CD4-positive, alpha-beta T cell (primary cell): ENCODE measurements at regions not wholly inside any gene's neighbourhood (a gene's known extent, or its start where the extent isn't known, plus 50 kb on each side); places are given as distances from the start of the nearest gene placed in this dataset.

ENCODE experiments used
- ATAC-seq: fragments of 200-7000 bp; cut with Tn5 transposase; one replicate; pipeline ENCODE4 v1.10.0; 2022; ENCODE audit warnings: mild to moderate bottlenecking; ENCODE audit not compliant: poor library complexity
- CTCF ChIA-PET: fragments of 350-600 bp; sonication (Branson Sonifier 250); formaldehyde crosslinking; loops from one replicate; lab custom pipeline; 2021; ENCODE audit warnings: antibody characterized with exemption, inconsistent platforms; lab: Charles Lee
- POLR2A ChIA-PET: fragments of 350-600 bp; sonication (Branson Sonifier 250); formaldehyde crosslinking; loops from one replicate; lab custom pipeline; 2021; ENCODE audit warnings: antibody characterized with exemption, inconsistent platforms; lab: Charles Lee
- DNase-seq, 14 experiments: peaks; one replicate each; pipeline ENCODE4 v3.0.0-alpha.2; 2013 to 2020; ENCODE audit warnings: mixed read lengths in 2 of 14
- H3K27ac ChIP-seq, 2 donors: one replicate each; pipeline versions ENCODE4 v1.5.1 to v1.7.0; 2013; ENCODE audit warnings: low read length in 2 of 2, low read depth in 1 of 2, mild to moderate bottlenecking in 1 of 2
- H3K27me3 ChIP-seq, 2 experiments: 1 replicate in 1 of 2; 2 replicates in 1 of 2; pipeline versions ENCODE4 v1.6.1 to v1.7.0; 2013; ENCODE audit warnings: low read length in 2 of 2, control low read depth in 1 of 2, mild to moderate bottlenecking in 1 of 2, moderate library complexity in 1 of 2; ENCODE audit not compliant: insufficient read depth in 2 of 2, control insufficient read depth in 1 of 2
- H3K36me3 ChIP-seq: one replicate; pipeline ENCODE4 v1.6.1; 2013; ENCODE audit warnings: low read length, control low read depth; ENCODE audit not compliant: insufficient read depth
- H3K4me1 ChIP-seq: one replicate; pipeline ENCODE4 v1.6.1; 2013; ENCODE audit warnings: low read length, control low read depth; ENCODE audit not compliant: insufficient read depth
- H3K4me3 ChIP-seq: one replicate; pipeline ENCODE4 v1.5.1; 2013; ENCODE audit warnings: mild to moderate bottlenecking, low read length, moderate library complexity
- H3K9me3 ChIP-seq, 2 experiments: 1 replicate in 1 of 2; 2 replicates in 1 of 2; pipeline versions ENCODE4 v1.6.1 to v1.7.0; 2013; ENCODE audit warnings: low read length in 2 of 2, mild to moderate bottlenecking in 2 of 2, control low read depth in 1 of 2, moderate library complexity in 1 of 2; ENCODE audit not compliant: control insufficient read depth in 1 of 2, insufficient read depth in 1 of 2
- H3K27ac Mint-ChIP-seq: one replicate; pipeline ENCODE4 v1.8.0; 2020; ENCODE audit warnings: mixed read lengths
- H3K27me3 Mint-ChIP-seq: one replicate; pipeline ENCODE4 v1.8.0; 2021; ENCODE audit warnings: mixed read lengths
- H3K36me3 Mint-ChIP-seq: one replicate; pipeline ENCODE4 v1.8.0; 2021; ENCODE audit warnings: low read depth, mixed read lengths
- H3K4me1 Mint-ChIP-seq: one replicate; pipeline ENCODE4 v1.8.0; 2021; ENCODE audit warnings: low read depth, mixed read lengths
- H3K4me3 Mint-ChIP-seq: one replicate; pipeline ENCODE4 v1.8.0; 2020; ENCODE audit warnings: mild to moderate bottlenecking, mixed read lengths
- H3K9me3 Mint-ChIP-seq: one replicate; pipeline ENCODE4 v1.8.0; 2020; ENCODE audit warnings: mixed read lengths
- CTCF ChIP-seq: fragments of 200-600 bp; IDR thresholded peaks from one replicate; pipeline ENCODE4 v1.8.0; 2022; ENCODE audit warnings: antibody characterized with exemption, mild to moderate bottlenecking
- intact Hi-C, 2 experiments: fragments of 100-400 bp; cut with DNase I in 1 of 2; cut with micrococcal nuclease in 1 of 2; formaldehyde crosslinking; loops; one replicate each; pipeline versions ENCODE4 v1.15.1 to v1.9.0; 2023 to 2025; cut with DNase I, micrococcal nuclease

- H3K4me3 ChIP-seq, result no peak overlapping the region
- Mint-ChIP-seq H3K9me3 (no peaks in the 10 kb centered on the region), H3K27me3 (no peaks in the 10 kb centered on the region), H3K27ac (no peak overlapping the region), H3K4me3 (no peak overlapping the region), H3K36me3 (no peaks in the 10 kb centered on the region), H3K4me1 (no peaks in the 10 kb centered on the region)
- POLR2A ChIA-PET, result no interaction called here
- TF ChIP-seq CTCF, result no peak
- CTCF ChIA-PET, result no interaction called here
- ATAC-seq (no peak), DNase-seq (no peak)
- no peak overlapping the region for H3K27ac ChIP-seq
- no peaks in the 10 kb centered on the region for H3K27me3 ChIP-seq
- intact Hi-C loops, result no loop called here
- H3K9me3 ChIP-seq, result no peaks in the 10 kb centered on the region
- no peaks in the 10 kb centered on the region for H3K4me1 ChIP-seq
- no peaks in the 10 kb centered on the region for H3K36me3 ChIP-seq
Observed at GRCh38 chrX:120739300-120739699, 109.4 kb upstream of the C1GALT1C1 start.

GRCh38 chrX:120736989-120737388 is 107.1 kb upstream of the C1GALT1C1 start:
- H3K27me3 ChIP-seq, result no peaks in the 10 kb centered on the region
- DNase-seq, result no peak
- no peaks in the 10 kb centered on the region for H3K36me3 Mint-ChIP-seq
- H3K9me3 Mint-ChIP-seq, result no peaks in the 10 kb centered on the region
- ATAC-seq, result no peak
- no peaks in the 10 kb centered on the region for H3K4me1 ChIP-seq
- no peaks in the 10 kb centered on the region for H3K27me3 Mint-ChIP-seq
- TF ChIP-seq CTCF, result no peak
- intact Hi-C loops, result loop anchor here in 1 of 2 experiments (1.0 kb wide), 1 partner anchor 24 kb away; no protein-coding TSS in a partner anchor
- H3K4me3 Mint-ChIP-seq, result no peak overlapping the region
- H3K4me3 ChIP-seq, result no peak overlapping the region
- no peaks in the 10 kb centered on the region for H3K4me1 Mint-ChIP-seq
- no peak overlapping the region for H3K27ac ChIP-seq
- ChIA-PET CTCF (no interaction called here), POLR2A (no interaction called here)
- H3K9me3 ChIP-seq, result peaks cover 0 to 5% of the 10 kb centered on the region in 2 experiments
- no peaks in the 10 kb centered on the region for H3K36me3 ChIP-seq
- no peak overlapping the region for H3K27ac Mint-ChIP-seq

- peaks cover 0 to 5% of the 10 kb centered on the region in 2 experiments for H3K9me3 ChIP-seq
- TF ChIP-seq CTCF, result no peak
- no peak overlapping the region for H3K4me3 ChIP-seq
- no peak for DNase-seq
- no peaks in the 10 kb centered on the region for H3K36me3 ChIP-seq
- no peak overlapping the region for H3K27ac ChIP-seq
- no peaks in the 10 kb centered on the region for H3K4me1 ChIP-seq
- Mint-ChIP-seq H3K4me3 (no peak overlapping the region), H3K9me3 (no peaks in the 10 kb centered on the region), H3K27me3 (no peaks in the 10 kb centered on the region), H3K27ac (no peak overlapping the region), H3K4me1 (no peaks in the 10 kb centered on the region), H3K36me3 (no peaks in the 10 kb centered on the region)
- no peaks in the 10 kb centered on the region for H3K27me3 ChIP-seq
- intact Hi-C loops, result loop anchor here in 1 of 2 experiments (1.0 kb wide), 1 partner anchor 23 kb away; no protein-coding TSS in a partner anchor
- ChIA-PET CTCF (no interaction called here), POLR2A (no interaction called here)
- no peak for ATAC-seq
Observed at GRCh38 chrX:120735966-120736365, 106.1 kb upstream of the C1GALT1C1 start.
